ENCODE measurements at regions not wholly inside any gene's neighbourhood (a gene's known extent, or its start where the extent isn't known, plus 50 kb on each side); places are given as distances from the start of the nearest gene placed in this dataset.

- no peak for DNase-seq (ENCODE audit: low read depth)
These were observed 86.3 kb upstream of the XCR1 start for GRCh38 chr3:46113608-46114007.

- no peak for DNase-seq (ENCODE audit: low read depth)
These were observed 85.7 kb upstream of the XCR1 start for GRCh38 chr3:46112984-46113383.

- no peak for DNase-seq (ENCODE audit: low read depth)
These were observed 85.0 kb upstream of the XCR1 start for GRCh38 chr3:46112296-46112695.

- DNase-seq (ENCODE audit: low read depth), result no peak
These were observed 83.6 kb upstream of the XCR1 start for GRCh38 chr3:46110701-46111493.

GRCh38 chr3:46107682-46108081 lies 80.4 kb upstream of the XCR1 start:
- no peak for DNase-seq (ENCODE audit: low read depth)

GRCh38 chr3:46105306-46105919 lies 78.1 kb upstream of the XCR1 start:
- DNase-seq (ENCODE audit: low read depth), result no peak

- no peak for DNase-seq (ENCODE audit: low read depth)
These were observed 77.4 kb upstream of the XCR1 start for GRCh38 chr3:46104706-46105105.

GRCh38 chr3:46102780-46103130 lies 75.5 kb upstream of the XCR1 start:
- no peak for DNase-seq (ENCODE audit: low read depth)

- no peak for DNase-seq (ENCODE audit: low read depth)
These were observed 74.9 kb upstream of the XCR1 start for GRCh38 chr3:46102059-46102779.

- DNase-seq (ENCODE audit: low read depth), result no peak
These were observed 73.5 kb upstream of the XCR1 start for GRCh38 chr3:46100812-46101211.

- no peak for DNase-seq (ENCODE audit: low read depth)
These were observed 71.1 kb upstream of the XCR1 start for GRCh38 chr3:46098319-46098761.

- DNase-seq (ENCODE audit: low read depth), result no peak
These were observed 70.5 kb upstream of the XCR1 start for GRCh38 chr3:46097691-46098241.

- no peak for DNase-seq (ENCODE audit: low read depth)
These were observed 69.5 kb upstream of the XCR1 start for GRCh38 chr3:46096781-46097180.

GRCh38 chr3:46096336-46096735 lies 69.1 kb upstream of the XCR1 start:
- no peak for DNase-seq (ENCODE audit: low read depth)

GRCh38 chr3:46095307-46095706 lies 68.0 kb upstream of the XCR1 start:
- no peak for DNase-seq (ENCODE audit: low read depth)

- DNase-seq (ENCODE audit: low read depth), result no peak
These were observed 67.2 kb upstream of the XCR1 start for GRCh38 chr3:46094506-46094905.

GRCh38 chr3:46093966-46094365 lies 66.7 kb upstream of the XCR1 start:
- no peak for DNase-seq (ENCODE audit: low read depth)

GRCh38 chr3:46093327-46093942 lies 66.2 kb upstream of the XCR1 start:
- DNase-seq (ENCODE audit: low read depth), result no peak

GRCh38 chr3:46092702-46093080 lies 65.4 kb upstream of the XCR1 start:
- no peak for DNase-seq (ENCODE audit: low read depth)

- DNase-seq (ENCODE audit: low read depth), result no peak
These were observed 64.7 kb upstream of the XCR1 start for GRCh38 chr3:46091741-46092701.

GRCh38 chr3:46091046-46091445 lies 63.8 kb upstream of the XCR1 start:
- DNase-seq (ENCODE audit: low read depth), result no peak

Measured in stimulated activated CD8-positive, alpha-beta memory T cell treated with anti-CD3 and anti-CD28 coated beads, Interleukin-7, amount 100 ng/mL, for 24 hours (primary cell).